ENCODE measurements at regions not wholly inside any gene's neighbourhood (a gene's known extent, or its start where the extent isn't known, plus 50 kb on each side); places are given as distances from the start of the nearest gene placed in this dataset.

GRCh38 chr2:23128684-23129292 is 256.2 kb upstream of the KLHL29 start:
- DNase-seq (ENCODE audit: low spot score) = no peak

GRCh38 chr2:23131066-23131575 is 253.9 kb upstream of the KLHL29 start:
- DNase-seq (ENCODE audit: low spot score) = no peak

- DNase-seq (ENCODE audit: low spot score) = no peak
Observed at GRCh38 chr2:23132000-23132399, 253.0 kb upstream of the KLHL29 start.

- no peak for DNase-seq (ENCODE audit: low spot score)
Observed at GRCh38 chr2:23132823-23133595, 252.0 kb upstream of the KLHL29 start.

- DNase-seq (ENCODE audit: low spot score) = no peak
Observed at GRCh38 chr2:23134726-23135125, 250.3 kb upstream of the KLHL29 start.

- DNase-seq (ENCODE audit: low spot score) = peak; percentile 3
Observed at GRCh38 chr2:23135481-23136100, 249.4 kb upstream of the KLHL29 start.

- no peak for DNase-seq (ENCODE audit: low spot score)
Observed at GRCh38 chr2:23137166-23137565, 247.8 kb upstream of the KLHL29 start.

- no peak for DNase-seq (ENCODE audit: low spot score)
Observed at GRCh38 chr2:23138701-23139100, 246.3 kb upstream of the KLHL29 start.

- no peak for DNase-seq (ENCODE audit: low spot score)
Observed at GRCh38 chr2:23145460-23145859, 239.5 kb upstream of the KLHL29 start.

- no peak for DNase-seq (ENCODE audit: low spot score)
Observed at GRCh38 chr2:23146011-23146410, 239.0 kb upstream of the KLHL29 start.

GRCh38 chr2:23148342-23148741 is 236.6 kb upstream of the KLHL29 start:
- no peak for DNase-seq (ENCODE audit: low spot score)

GRCh38 chr2:23149777-23150176 is 235.2 kb upstream of the KLHL29 start:
- DNase-seq (ENCODE audit: low spot score) = no peak

GRCh38 chr2:23153484-23153883 is 231.5 kb upstream of the KLHL29 start:
- DNase-seq (ENCODE audit: low spot score) = no peak

GRCh38 chr2:23155022-23155421 is 230.0 kb upstream of the KLHL29 start:
- DNase-seq (ENCODE audit: low spot score) = no peak

- no peak for DNase-seq (ENCODE audit: low spot score)
Observed at GRCh38 chr2:23157812-23158211, 227.2 kb upstream of the KLHL29 start.

- DNase-seq (ENCODE audit: low spot score) = no peak
Observed at GRCh38 chr2:23158306-23158705, 226.7 kb upstream of the KLHL29 start.

- no peak for DNase-seq (ENCODE audit: low spot score)
Observed at GRCh38 chr2:23159746-23160405, 225.1 kb upstream of the KLHL29 start.

- DNase-seq (ENCODE audit: low spot score) = no peak
Observed at GRCh38 chr2:23164173-23164572, 220.8 kb upstream of the KLHL29 start.

- DNase-seq (ENCODE audit: low spot score) = no peak
Observed at GRCh38 chr2:23169896-23170295, 215.1 kb upstream of the KLHL29 start.

GRCh38 chr2:23171108-23171507 is 213.9 kb upstream of the KLHL29 start:
- DNase-seq (ENCODE audit: low spot score) = no peak

- DNase-seq (ENCODE audit: low spot score) = no peak
Observed at GRCh38 chr2:23178396-23178795, 206.6 kb upstream of the KLHL29 start.

GRCh38 chr2:23183733-23184132 is 201.2 kb upstream of the KLHL29 start:
- no peak for DNase-seq (ENCODE audit: low spot score)
